Activated CD4-positive, alpha-beta T cell treated with anti-CD3 and anti-CD28 coated beads for 36 hours (primary cell): ENCODE measurements at regions not wholly inside any gene's neighbourhood (a gene's known extent, or its start where the extent isn't known, plus 50 kb on each side); places are given as distances from the start of the nearest gene placed in this dataset.

Experiments
- ATAC-seq: fragments of 200-7000 bp; cut with Tn5 transposase; one replicate; pipeline ENCODE4 v1.10.0; 2021; ENCODE audit warnings: mild to moderate bottlenecking, moderate library complexity
- CTCF ChIA-PET: fragments of 350-600 bp; sonication (Branson Sonifier 250); formaldehyde crosslinking; loops from one replicate; lab custom pipeline; 2021; ENCODE audit warnings: antibody characterized with exemption; lab: Charles Lee
- POLR2A ChIA-PET: fragments of 350-600 bp; sonication (Branson Sonifier 250); formaldehyde crosslinking; loops from one replicate; lab custom pipeline; 2021; ENCODE audit warnings: antibody characterized with exemption, inconsistent platforms; lab: Charles Lee
- DNase-seq: peaks from one replicate; pipeline ENCODE4 v3.0.0-alpha.2; 2020
- H3K27ac Mint-ChIP-seq: one replicate; pipeline ENCODE4 v1.8.0; 2021; ENCODE audit warnings: mixed read lengths
- H3K27me3 Mint-ChIP-seq: one replicate; pipeline ENCODE4 v1.8.0; 2021; ENCODE audit warnings: mixed read lengths
- H3K36me3 Mint-ChIP-seq: one replicate; pipeline ENCODE4 v1.8.0; 2021; ENCODE audit warnings: low read depth, mixed read lengths
- H3K4me1 Mint-ChIP-seq: one replicate; pipeline ENCODE4 v1.8.0; 2021; ENCODE audit warnings: mixed read lengths
- H3K4me3 Mint-ChIP-seq: one replicate; pipeline ENCODE4 v1.8.0; 2021; ENCODE audit warnings: mild to moderate bottlenecking, moderate library complexity, mixed read lengths
- H3K9me3 Mint-ChIP-seq: one replicate; pipeline ENCODE4 v1.8.0; 2021; ENCODE audit warnings: low read depth, mixed read lengths
- intact Hi-C, 2 experiments: fragments of 100-400 bp; cut with DNase I in 1 of 2; cut with micrococcal nuclease in 1 of 2; formaldehyde crosslinking; loops; one replicate each; pipeline versions ENCODE4 v1.14.2 to v1.15.1; 2022 to 2024; cut with DNase I, micrococcal nuclease

DNA sequence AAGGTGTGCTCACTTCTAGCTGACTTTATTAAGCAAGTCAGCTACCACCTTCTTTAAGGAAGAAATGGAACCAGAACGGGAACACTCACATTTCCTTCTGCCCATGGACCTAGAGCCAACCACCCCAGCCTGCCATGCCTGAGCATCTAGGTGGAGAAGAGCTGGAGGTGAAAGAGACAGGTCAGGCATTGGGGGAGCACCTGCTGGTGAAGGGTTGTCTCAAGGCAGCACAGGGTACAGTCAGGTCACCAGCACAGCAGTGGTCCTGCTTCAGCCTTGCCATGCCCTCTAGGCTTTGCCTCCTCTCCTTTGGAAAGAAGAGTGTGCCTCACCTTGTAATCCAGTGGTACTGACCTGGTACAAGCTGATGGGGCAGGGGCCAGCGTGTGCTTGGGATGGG is 107.9 kb downstream of the KCNF1 start:
- no peak for DNase-seq
- Mint-ChIP-seq H3K36me3 (no peaks in the 10 kb centered on the region), H3K27me3 (peaks cover 11% of the 10 kb centered on the region), H3K9me3 (no peaks in the 10 kb centered on the region), H3K4me1 (no peaks in the 10 kb centered on the region), H3K4me3 (no peak overlapping the region), H3K27ac (no peak overlapping the region)
- intact Hi-C loops, result no loop called here
- ATAC-seq, result no peak
- POLR2A ChIA-PET, result no interaction called here
- CTCF ChIA-PET, result interaction anchor here (1.0 kb wide), 2 partner anchors 12 to 102 kb away, joined by 3 read pairs; no protein-coding TSS in a partner anchor

DNA sequence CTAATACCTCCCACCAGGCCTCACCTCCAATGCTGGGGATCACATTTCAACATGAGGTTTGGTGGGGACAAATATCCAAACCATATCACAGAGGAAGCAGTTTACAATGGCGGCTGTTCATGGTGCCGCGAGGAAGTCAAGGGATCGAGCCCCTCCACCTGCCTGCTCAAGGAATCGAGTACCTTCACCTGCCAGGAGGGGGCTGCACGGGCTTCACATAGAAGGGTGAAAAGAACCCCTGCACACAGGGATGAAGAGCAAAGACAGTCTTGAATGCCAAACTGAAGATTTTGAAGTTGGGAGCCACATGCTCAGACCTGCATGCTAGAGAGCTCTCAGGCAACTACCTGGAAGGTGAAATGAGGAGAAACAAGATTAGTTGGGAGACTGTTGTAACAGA is 110.3 kb downstream of the KCNF1 start:
- DNase-seq (no peak), ATAC-seq (no peak)
- Mint-ChIP-seq H3K36me3 (no peaks in the 10 kb centered on the region), H3K4me1 (no peaks in the 10 kb centered on the region), H3K9me3 (no peaks in the 10 kb centered on the region), H3K4me3 (no peak overlapping the region), H3K27ac (no peak overlapping the region), H3K27me3 (peaks cover 5% of the 10 kb centered on the region)
- ChIA-PET POLR2A (no interaction called here), CTCF (interaction anchor here (0.6 kb wide), 1 partner anchor 245 kb away, joined by 3 read pairs; no protein-coding TSS in a partner anchor)
- intact Hi-C loops, result no loop called here

DNA sequence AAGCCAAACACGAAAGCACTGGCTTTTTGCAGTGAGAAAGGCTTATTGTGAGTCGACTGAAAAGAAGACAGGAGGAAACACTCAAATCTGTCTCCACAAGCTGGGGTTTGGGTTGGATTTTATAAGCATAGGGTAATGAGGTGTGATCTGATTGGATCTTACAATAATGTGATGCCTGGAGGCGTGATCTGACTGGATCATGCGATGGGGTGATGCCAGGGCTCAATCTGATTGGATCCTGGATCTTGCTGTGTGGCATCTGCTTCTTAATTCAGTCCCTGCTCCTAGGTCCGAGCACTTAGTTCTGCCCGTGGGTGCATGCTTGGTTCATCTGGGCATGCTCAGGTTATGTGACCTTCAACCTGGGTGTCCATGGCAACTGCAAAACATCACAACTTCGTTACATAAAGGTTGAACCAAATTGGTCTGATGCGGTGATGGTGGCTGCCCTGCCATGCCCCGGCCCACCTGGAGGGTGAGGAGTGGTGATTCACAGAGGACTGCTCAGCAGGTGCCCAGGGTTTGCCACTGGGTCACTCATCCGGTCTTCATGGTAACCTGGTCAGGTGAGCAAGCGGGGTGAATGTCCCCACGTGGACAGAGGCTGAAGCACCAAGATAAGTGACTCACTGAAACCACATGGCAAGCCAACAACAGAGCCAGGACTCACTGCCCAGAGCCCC is 111.0 kb downstream of the KCNF1 start:
- CTCF ChIA-PET, result interaction anchor here (0.5 to 0.6 kb wide), 2 partner anchors 23 to 244 kb away, joined by 3 read pairs; no protein-coding TSS in a partner anchor
- H3K27ac Mint-ChIP-seq, result no peak overlapping the region
- intact Hi-C loops, result no loop called here

DNA sequence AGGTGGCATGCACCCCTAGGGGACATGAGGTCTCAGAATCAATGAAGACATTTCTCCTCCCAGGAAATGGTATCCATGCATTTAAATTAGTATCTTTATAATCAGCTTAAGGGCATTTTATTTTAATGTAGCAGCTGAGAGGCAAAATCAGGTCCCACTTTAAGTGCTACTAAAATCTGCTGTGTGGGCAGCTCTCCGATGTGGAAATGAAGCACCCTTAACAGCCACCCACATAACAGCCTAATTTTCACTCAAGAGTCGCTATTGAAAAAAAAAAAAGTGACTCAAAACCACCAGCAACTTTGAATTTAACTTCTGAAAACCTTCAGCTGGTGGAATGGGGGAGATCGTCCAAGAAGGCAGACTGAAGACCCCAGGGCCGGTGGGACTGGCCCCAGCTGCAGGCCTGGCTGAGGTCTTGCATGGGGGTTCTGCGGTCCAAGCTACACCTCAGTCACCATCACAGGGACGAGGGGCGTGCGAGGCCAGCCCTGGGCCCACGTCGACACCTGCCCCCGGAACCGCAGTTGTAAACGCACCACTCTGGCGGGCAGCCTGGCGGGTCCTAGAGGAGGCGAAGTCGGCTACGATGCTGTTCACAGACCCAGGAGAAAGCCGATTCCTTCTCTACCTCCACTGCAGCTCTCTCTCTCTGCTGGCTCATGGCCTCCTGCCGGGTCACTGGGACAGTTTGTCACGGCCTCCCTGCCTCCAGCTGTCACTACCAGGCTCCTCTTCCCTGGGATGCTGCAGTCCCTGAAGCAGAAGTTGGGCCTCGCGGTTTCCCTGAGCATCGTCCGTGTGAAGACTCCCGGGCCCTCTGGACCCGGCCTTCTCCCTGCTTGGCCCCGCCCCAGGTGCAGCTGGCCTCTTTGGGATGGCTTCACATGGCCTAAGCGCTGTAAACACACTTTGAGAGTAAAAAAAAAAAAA is 111.9 kb downstream of the KCNF1 start:
- DNase-seq, result no peak
- H3K27ac Mint-ChIP-seq, result no peak overlapping the region
- no peaks in the 10 kb centered on the region for H3K4me1 Mint-ChIP-seq
- H3K9me3 Mint-ChIP-seq, result no peaks in the 10 kb centered on the region
- no peak overlapping the region for H3K4me3 Mint-ChIP-seq
- ATAC-seq, result no peak
- H3K27me3 Mint-ChIP-seq, result peaks cover 3% of the 10 kb centered on the region
- CTCF ChIA-PET, result interaction anchor here (0.5 to 0.6 kb wide), 2 partner anchors 22 to 423 kb away, joined by 3 read pairs; no protein-coding TSS in a partner anchor
- intact Hi-C loops, result no loop called here
- no peaks in the 10 kb centered on the region for H3K36me3 Mint-ChIP-seq
- POLR2A ChIA-PET, result no interaction called here

More for the DNA sequence above, 111.0 kb downstream of the KCNF1 start:
- DNase-seq (no peak), ATAC-seq (no peak)
- H3K36me3 Mint-ChIP-seq, result no peaks in the 10 kb centered on the region
- no peaks in the 10 kb centered on the region for H3K4me1 Mint-ChIP-seq
- no peak overlapping the region for H3K4me3 Mint-ChIP-seq
- H3K9me3 Mint-ChIP-seq, result no peaks in the 10 kb centered on the region
- peaks cover 4% of the 10 kb centered on the region for H3K27me3 Mint-ChIP-seq
- POLR2A ChIA-PET, result no interaction called here

DNA sequence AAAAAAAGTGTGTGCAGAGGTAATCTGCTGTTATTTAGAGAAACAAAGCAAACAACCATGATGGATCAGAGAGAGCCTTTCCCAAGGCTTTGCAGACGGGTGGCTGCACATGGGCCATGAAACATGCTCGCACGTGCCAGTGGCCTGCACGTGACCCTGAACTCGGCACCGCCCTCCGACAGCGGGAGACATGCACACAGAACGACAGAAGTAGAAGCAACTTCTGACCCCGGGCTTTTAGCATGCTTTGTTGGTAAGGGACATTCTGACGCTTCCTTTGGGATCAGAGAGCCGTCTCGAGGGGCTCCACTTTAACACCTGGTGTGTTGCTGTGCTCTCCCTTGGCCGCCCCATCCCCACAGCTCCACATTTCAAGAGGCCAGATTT is 112.5 kb downstream of the KCNF1 start:
- Mint-ChIP-seq H3K9me3 (no peaks in the 10 kb centered on the region), H3K4me3 (no peak overlapping the region), H3K36me3 (no peaks in the 10 kb centered on the region), H3K27me3 (no peaks in the 10 kb centered on the region), H3K27ac (no peak overlapping the region), H3K4me1 (no peaks in the 10 kb centered on the region)
- DNase-seq, result no peak
- intact Hi-C loops, result no loop called here
- CTCF ChIA-PET, result no interaction called here
- POLR2A ChIA-PET, result no interaction called here
- ATAC-seq, result no peak

DNA sequence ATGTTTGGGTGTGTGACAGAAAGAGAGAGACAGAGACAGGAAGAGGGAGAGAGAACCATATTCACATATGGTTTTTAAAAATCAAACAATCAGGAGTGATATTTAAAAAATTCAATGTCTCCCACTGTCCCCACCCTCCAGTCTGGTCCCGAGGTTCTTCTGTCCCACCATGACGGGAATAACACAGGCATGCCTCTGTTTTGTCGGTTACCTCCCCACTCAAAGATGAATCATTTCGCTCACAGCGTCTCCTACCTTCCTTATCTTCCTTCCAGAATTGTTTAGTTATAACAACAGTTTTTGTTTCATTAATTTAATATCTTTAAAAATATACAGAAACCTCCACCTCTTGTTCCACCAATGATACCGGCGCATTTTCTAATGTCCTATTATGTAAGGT is 113.0 kb downstream of the KCNF1 start:
- H3K9me3 Mint-ChIP-seq, result no peaks in the 10 kb centered on the region
- H3K36me3 Mint-ChIP-seq, result no peaks in the 10 kb centered on the region
- no peak for ATAC-seq
- POLR2A ChIA-PET, result no interaction called here
- CTCF ChIA-PET, result no interaction called here
- intact Hi-C loops, result no loop called here
- no peak overlapping the region for H3K27ac Mint-ChIP-seq
- H3K4me3 Mint-ChIP-seq, result no peak overlapping the region
- H3K4me1 Mint-ChIP-seq, result no peaks in the 10 kb centered on the region
- H3K27me3 Mint-ChIP-seq, result no peaks in the 10 kb centered on the region
- no peak for DNase-seq

DNA sequence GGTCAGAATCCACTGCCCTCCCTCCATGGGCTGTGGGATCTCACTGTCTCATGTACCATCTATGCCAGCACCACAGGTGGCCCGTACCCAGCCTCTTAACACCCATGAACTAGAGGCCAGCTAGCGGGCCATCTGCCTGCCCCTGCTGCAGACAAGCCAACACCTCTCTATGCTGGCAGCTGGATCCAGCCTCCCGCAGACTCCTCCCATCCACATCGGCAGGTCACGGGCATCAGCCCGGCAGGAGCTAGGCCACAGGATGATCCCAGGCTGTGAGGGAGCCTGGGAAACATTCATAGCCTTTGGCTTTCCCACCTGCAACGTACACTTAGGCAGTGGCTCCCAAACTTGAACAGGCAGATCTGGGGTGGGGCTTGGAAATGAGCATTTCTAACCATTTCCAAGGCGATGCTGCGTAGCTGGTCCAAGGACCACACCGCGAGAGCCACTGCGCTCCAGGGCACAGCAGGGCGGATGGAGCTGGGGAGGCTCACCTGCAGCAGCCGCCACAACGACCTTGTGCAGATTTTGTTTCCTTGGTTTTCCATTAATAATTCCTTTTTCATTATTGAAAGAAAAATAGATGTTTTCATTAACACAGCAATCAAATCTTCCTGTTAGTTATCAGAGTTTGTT is 114.7 kb downstream of the KCNF1 start:
- intact Hi-C loops, result no loop called here
- H3K36me3 Mint-ChIP-seq, result no peaks in the 10 kb centered on the region

DNA sequence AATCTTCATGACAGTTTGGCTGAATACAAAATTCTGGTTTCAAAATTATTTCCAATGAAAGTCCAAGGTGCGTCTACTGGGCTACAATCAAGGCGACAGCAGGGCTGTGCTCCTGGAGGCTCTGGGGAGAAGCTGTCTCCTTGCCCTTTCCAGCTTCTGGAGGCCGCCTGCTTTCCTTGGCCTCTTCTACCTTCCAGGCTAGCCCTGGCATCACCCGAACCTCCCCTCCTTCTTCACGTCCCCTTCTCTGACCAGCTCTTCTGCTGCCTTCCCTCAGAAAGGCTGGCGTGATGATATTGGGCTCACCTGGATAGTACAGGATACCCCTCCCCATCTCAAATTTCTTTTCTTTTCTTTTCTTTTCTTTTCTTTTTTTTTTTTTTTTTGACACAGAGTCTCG is 115.5 kb downstream of the KCNF1 start:
- intact Hi-C loops, result no loop called here
- H3K27ac Mint-ChIP-seq, result no peak overlapping the region
- ChIA-PET POLR2A (no interaction called here), CTCF (interaction anchor here (0.8 kb wide), 1 partner anchor 50 kb away, joined by 3 read pairs; no protein-coding TSS in a partner anchor)
- no peak overlapping the region for H3K4me3 Mint-ChIP-seq
- H3K36me3 Mint-ChIP-seq, result no peaks in the 10 kb centered on the region
- no peaks in the 10 kb centered on the region for H3K9me3 Mint-ChIP-seq
- ATAC-seq (no peak), DNase-seq (no peak)
- no peaks in the 10 kb centered on the region for H3K4me1 Mint-ChIP-seq
- H3K27me3 Mint-ChIP-seq, result no peaks in the 10 kb centered on the region

More for the DNA sequence above, 114.7 kb downstream of the KCNF1 start:
- POLR2A ChIA-PET, result no interaction called here
- no peaks in the 10 kb centered on the region for H3K27me3 Mint-ChIP-seq
- ATAC-seq, result no peak
- CTCF ChIA-PET, result interaction anchor here (0.8 kb wide), 1 partner anchor 50 kb away, joined by 3 read pairs; no protein-coding TSS in a partner anchor
- H3K4me3 Mint-ChIP-seq, result no peak overlapping the region
- no peak for DNase-seq
- no peak overlapping the region for H3K27ac Mint-ChIP-seq
- no peaks in the 10 kb centered on the region for H3K9me3 Mint-ChIP-seq
- H3K4me1 Mint-ChIP-seq, result no peaks in the 10 kb centered on the region

DNA sequence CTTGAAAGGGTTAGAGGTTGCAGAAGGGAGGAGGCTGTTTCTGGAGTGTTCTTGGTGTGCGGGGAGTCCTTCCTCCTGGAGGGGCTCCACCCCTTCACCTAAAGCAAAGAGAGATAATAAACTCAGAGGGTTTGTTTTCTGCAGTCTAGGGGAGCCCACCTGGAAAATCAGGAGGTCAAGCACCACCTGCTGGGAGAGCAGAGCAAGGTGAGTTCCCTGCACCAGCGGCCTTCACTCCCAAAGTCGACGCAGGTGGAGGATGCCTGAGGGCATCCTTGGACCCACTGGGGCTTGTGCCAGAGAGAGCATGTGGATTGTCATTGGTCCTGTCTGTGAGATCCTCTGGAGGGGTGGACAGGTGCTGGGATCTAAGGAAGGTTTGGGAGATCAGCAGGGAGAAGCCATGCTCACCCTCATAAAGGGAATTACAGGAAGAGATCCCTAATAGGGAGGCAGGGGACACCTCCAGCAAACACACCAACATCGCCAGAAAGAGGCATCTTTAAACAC is 116.7 kb downstream of the KCNF1 start:
- H3K4me3 Mint-ChIP-seq, result no peak overlapping the region
- H3K36me3 Mint-ChIP-seq, result no peaks in the 10 kb centered on the region
- no peak for DNase-seq
- intact Hi-C loops, result no loop called here
- ChIA-PET POLR2A (no interaction called here), CTCF (interaction anchor here (0.6 kb wide), 2 partner anchors 198 to 294 kb away, joined by 3 read pairs; no protein-coding TSS in a partner anchor)
- peaks cover 2% of the 10 kb centered on the region for H3K9me3 Mint-ChIP-seq
- H3K4me1 Mint-ChIP-seq, result no peaks in the 10 kb centered on the region
- H3K27me3 Mint-ChIP-seq, result no peaks in the 10 kb centered on the region
- H3K27ac Mint-ChIP-seq, result no peak overlapping the region
- no peak for ATAC-seq

DNA sequence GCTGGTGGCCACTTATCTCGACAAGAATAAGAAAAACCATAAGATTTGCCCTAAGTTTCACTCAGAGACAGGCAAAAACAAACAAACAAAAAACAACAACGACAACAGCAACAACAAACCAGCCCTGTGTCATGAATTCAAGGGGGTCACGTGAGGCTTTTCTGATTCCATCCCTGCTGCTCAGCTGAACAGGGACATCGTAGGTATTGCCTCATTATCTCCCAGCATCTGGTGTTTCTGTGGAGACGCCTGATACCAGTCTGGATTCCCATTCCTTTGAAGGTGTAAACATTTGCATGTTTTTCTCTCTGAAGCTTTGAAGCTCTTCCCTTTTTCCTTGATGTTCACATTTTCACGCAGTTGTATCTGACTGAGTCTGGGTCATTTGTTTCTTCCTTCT is 117.4 kb downstream of the KCNF1 start:
- Mint-ChIP-seq H3K36me3 (no peaks in the 10 kb centered on the region), H3K27me3 (no peaks in the 10 kb centered on the region), H3K27ac (no peak overlapping the region), H3K9me3 (peaks cover 2% of the 10 kb centered on the region), H3K4me3 (no peak overlapping the region), H3K4me1 (no peaks in the 10 kb centered on the region)
- ChIA-PET CTCF (interaction anchor here (0.6 kb wide), 1 partner anchor 196 kb away, joined by 3 read pairs; no protein-coding TSS in a partner anchor), POLR2A (no interaction called here)
- ATAC-seq (no peak), DNase-seq (no peak)
- intact Hi-C loops, result no loop called here

DNA sequence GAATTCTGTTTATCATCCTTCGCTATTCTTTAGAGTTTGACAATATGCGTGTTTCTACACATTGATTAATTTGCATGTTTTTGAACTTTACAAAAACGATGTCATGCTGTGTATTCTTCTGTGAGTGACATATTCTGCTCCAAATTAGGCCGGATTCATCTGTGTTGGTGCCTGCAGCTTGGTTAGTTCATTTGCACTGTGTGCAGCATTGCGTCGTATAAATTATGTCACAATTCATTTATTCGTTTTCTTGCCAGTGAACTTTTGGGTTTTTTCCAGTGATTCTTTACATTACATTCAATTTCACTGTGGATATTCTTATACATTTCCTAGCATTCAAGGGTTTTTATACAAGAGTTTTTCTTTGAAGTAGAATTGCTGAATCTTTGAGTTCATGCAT is 118.3 kb downstream of the KCNF1 start:
- intact Hi-C loops, result no loop called here

More for the DNA sequence above, 118.3 kb downstream of the KCNF1 start:
- Mint-ChIP-seq H3K36me3 (no peaks in the 10 kb centered on the region), H3K27me3 (no peaks in the 10 kb centered on the region), H3K4me1 (no peaks in the 10 kb centered on the region), H3K4me3 (no peak overlapping the region), H3K9me3 (peaks cover 2% of the 10 kb centered on the region), H3K27ac (no peak overlapping the region)
- POLR2A ChIA-PET, result no interaction called here
- no peak for DNase-seq
- CTCF ChIA-PET, result interaction anchor here (0.6 kb wide), 1 partner anchor 95 kb away, joined by 3 read pairs; no protein-coding TSS in a partner anchor
- ATAC-seq, result no peak
